GM19351 (cell line): ENCODE measurements at regions not wholly inside any gene's neighbourhood (a gene's known extent, or its start where the extent isn't known, plus 50 kb on each side); places are given as distances from the start of the nearest gene placed in this dataset.

ENCODE experiments used
- ATAC-seq: cut with Tn5 transposase; IDR thresholded peaks from one replicate; pipeline ENCODE4 v1.9.1; 2021; ENCODE audit warnings: mild to moderate bottlenecking, moderate library complexity; ENCODE audit not compliant: unreplicated experiment

DNA sequence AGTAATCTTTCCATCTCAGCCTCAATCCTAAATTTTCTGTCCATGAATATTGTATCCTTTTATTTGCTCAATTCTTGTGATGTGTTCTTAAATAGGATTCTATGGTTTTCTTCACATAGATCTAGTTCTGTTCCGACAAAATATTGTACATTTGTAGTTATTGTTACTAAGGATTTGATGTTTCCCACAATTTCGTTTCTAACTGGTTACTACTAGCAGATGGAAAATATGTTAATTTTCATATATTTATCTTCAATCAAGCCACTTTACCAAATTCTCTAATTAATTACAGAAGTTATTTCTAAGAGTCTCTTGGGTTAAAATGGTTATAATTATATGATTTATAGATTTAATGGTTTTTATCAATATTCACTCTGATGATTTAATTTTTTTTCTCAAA is 60.3 kb downstream of the SEC61B start:
- ATAC-seq: no peak

DNA sequence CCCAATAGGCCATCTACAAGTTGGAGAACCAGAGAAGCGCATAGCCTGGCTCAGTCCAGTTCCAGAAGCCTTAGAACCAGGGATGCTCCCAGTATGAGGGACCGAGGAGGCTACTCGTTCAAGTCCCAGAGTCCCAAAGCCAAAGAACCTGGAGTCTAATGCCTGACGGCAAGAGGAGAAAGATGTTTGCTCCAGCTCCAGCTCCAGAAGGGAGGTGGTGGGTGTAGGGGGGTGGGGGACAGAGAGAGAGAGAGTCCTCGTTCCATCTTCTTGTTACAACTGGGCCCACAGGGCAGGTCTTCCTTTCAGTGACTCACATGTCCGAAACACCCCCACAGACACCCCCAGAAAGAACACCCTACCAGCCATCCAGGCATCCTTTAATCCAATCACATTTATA is 63.9 kb downstream of the SEC61B start:
- no peak for ATAC-seq

DNA sequence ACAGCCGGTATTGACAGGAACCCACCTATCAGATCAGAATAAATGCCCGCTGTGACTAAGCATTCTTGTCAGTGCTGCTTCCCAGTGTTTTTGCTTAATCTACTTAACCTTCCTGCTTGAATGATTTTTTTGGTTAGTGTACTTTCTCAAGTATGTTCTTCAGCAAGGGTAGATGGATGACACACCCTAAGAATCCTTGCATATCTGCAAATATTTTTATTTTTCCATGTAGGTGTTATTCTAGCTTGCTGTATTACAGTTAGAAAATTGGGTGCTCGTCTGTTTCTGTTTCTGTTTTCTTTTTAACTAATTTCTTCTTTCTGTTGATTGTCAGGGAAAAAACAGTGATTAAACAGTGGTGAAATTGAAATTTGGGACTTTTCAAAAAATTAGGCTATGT is 64.5 kb downstream of the SEC61B start:
- ATAC-seq: no peak

DNA sequence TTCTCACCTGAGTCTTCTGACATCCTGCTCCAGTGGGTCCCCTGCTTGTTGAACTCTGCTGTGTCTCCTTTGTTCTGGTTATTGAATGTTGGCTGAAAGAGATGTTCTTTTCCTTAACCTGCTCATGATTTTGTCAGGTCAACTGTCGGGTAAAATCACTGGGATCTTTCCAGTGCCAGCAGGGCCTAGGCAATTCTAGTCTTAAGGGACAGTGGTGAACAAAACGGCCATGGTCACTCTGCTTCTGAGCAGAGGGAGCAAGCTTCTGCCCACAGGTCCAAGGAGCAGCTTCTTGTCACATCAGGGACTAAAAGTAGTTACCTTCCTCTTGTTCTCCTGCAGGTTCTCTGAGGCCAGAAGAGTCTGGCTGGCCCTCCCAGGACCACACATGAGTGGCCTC is 65.6 kb downstream of the SEC61B start:
- no peak for ATAC-seq

DNA sequence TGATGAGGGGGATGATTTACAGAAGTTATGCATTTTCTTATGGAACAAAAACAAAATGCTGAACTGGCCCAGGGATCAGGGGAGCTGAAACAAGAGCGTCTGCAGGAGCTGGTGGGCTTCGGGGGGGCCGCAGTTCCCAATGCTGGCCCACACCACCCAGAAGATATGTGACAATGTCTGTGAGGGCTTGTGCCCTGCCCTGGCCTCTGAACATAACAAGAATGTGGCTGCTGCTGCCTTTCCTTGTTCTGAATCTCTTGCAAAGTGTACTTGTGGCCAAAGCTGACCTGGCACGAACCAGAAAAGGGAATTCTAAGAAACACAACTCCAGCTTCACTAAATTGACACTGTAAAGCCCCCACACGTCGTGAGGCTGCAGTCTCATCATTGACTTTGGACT is 66.7 kb downstream of the SEC61B start:
- no peak for ATAC-seq

DNA sequence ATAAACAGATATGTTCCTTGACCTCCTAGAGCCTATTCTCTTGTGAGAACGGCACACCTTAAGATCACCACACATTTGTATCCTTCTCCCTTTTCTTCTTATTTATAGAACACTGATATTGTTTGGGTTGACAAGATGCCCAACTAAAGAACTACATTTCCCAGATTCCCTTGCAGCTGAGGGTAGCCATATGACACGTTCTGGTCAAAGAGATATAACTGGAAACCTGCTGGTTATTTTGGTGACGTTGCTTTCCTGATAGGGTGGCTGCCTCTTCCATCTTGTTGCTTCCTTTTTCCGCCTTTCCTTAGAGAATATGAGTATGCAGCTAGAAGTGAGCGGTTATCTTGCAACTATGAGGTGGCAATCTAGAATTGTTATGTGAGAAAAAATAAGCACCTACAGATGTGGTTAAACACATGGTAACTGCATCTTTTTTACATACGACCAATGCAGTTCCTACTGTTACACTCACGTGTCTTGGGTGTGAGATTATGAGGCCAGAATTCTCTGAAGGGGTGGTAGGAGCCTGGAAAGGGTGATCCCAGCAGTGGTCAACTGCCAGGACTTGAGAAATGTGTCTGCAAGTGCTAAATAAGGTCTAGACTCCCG is 72.9 kb downstream of the SEC61B start:
- ATAC-seq: no peak

DNA sequence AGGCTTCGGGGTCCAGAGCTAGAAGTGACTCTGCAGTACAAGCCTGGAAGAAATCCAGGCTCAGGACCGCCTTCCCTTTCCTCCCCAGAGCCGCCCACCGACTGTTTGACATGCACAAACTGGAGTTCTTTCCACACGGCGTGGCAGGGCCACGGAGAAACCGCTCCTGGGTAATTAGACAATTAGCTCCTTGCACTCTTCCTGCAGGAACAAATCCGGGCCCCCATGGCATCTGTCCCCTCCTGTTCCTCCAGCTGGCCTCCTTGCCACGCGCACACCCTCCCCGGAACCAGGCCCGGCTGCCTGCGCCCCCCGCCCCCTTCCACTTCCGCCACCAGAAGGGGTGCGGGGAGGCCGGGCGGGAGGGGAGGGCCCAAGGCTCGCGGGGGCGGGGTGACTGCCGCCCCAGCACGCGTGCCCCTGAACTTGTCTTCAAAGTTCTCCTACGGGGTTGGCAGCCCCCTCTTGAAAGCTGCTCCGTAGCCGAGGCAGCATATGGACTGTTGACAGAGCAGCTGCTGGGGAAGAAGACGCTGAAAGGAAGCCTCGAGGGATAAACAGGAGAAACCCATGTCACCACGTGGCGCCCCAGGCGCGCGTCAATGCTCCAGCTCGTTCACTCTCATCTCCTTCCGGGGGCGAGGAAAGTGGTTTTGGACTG is 74.3 kb downstream of the SEC61B start:
- ATAC-seq: no peak

DNA sequence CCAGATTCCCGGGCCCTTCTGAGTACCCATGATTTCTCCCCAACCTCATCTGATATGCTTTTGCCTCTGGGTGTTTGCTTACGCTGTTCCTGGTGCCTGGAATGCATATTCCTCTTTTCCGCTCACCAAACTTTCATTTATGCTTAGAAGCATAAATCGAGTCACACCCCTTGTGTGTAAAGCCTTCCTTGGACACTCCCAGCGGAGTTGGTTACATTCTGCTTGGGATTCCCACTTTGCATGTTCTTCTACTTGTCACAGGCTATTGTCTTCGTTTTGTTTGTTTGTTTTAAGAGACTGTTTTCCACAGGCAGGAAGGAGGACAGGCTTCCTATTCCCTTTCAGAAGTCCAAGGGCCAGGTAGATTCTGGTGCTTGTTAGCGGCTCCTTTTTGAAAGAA is 76.5 kb downstream of the SEC61B start:
- no peak for ATAC-seq

DNA sequence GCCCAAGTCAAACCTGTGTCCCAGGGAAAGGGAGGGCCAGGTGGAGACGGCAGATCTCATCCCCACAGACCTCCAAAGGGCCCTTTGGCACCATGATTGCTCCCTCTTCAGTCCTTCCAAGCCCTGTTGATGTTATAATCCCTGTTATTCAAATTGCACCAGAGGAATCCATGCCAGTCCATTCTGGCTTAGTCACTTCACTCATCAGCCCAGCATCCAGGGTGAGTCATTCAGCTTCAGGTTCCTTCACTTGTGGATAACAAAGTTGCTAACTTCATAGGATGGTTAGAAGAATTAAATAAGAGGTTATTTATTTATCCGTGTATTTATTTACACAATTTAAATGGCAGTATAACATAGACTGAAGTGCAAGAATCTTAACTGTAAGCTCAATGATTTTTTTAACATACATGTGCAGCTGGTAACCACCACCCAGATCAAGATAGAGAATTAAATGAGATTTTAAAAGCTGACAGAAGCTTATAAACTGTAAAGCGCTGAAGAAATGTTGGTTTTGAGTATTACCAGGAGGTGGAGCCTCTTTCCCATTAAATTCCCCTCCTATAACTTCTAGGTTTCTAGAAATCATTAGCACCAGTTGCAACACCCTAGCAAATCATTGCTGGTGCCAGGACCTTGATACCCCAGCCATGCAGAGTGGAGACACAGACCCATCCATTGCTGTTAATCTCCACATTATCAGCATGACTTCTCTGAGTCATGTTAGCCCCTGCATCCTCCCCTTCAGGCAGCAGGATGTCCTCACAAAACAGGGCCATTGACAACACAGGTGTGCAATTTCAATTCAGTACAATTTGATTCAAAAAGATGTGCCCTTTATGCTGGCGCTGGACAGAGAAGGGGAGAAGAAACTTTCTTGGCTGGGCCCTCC is 77.4 kb downstream of the SEC61B start:
- no peak for ATAC-seq

DNA sequence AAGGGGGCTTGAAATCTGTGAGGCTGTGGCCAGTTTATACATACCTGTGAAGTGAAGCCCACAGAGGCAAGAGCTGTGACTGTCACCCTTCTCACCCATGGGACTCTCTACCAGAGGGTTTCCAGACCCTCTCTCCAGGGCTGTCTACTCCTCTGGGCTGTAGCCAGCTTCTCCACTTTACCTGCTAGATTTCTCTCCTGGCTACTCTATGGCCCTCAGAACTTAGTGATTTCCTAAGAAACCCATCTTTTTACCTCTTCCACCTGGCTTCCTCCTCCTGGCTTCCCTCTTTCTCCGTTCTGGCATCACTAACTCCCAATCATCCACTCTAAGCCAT is 78.0 kb downstream of the SEC61B start:
- ATAC-seq: no peak

DNA sequence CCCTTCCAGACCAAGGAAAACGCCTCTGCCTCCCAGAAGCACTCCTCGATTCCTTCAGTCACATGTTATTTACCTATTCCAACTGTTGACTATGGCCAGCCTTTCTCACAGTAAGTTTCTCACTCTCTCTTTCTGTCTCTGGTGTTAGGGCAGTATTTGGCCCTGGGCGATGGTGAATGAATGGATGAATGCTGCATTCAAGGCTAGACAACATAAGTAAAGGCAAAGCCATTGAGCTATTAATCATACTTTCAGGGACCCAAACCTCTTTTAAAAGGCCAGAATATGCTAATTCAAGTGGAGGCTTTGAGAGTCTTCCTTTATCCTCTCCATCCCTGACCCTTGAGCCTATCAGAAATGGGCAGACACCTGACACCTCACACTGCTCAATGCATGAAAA is 78.5 kb downstream of the SEC61B start:
- no peak for ATAC-seq

DNA sequence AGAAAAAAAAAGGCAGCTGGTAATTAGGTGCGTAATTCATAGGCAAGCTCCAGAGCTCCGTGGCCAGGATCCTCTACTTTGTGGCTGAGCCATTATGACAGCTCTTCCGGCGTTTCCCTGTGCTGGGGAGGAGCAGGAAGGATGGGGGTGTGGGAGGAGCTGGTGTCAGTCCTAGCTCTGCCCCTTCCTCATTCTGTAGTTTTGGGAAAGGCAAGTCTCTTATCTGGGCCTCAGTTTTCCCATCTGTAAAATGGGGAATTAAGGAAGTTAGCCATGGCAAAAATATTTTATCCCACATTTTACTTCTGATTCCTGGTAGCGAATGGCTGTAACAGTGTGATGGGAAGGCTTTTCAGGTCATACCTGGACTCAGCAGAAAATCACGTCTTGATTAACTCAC is 81.1 kb downstream of the SEC61B start:
- no peak for ATAC-seq

DNA sequence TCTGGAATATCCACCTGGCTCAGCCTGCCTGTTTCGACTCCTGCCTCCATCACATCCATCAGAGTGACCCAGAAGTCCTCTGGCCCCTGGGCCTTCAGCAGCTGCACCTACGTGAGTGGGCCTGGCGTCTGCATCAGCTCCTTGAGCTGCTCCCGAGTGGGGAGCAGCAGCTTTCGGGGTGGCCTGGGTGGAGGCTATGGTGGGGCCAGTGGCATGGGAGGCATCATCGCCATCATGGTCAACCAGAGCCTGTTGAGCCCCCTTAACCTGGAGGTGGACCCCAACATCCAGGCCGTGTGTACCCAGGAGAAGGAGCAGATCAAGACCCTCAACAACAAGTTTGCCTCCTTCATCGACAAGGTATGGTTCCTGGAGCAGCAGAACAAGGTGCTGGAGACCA is 83.0 kb downstream of the SEC61B start:
- ATAC-seq: no peak

DNA sequence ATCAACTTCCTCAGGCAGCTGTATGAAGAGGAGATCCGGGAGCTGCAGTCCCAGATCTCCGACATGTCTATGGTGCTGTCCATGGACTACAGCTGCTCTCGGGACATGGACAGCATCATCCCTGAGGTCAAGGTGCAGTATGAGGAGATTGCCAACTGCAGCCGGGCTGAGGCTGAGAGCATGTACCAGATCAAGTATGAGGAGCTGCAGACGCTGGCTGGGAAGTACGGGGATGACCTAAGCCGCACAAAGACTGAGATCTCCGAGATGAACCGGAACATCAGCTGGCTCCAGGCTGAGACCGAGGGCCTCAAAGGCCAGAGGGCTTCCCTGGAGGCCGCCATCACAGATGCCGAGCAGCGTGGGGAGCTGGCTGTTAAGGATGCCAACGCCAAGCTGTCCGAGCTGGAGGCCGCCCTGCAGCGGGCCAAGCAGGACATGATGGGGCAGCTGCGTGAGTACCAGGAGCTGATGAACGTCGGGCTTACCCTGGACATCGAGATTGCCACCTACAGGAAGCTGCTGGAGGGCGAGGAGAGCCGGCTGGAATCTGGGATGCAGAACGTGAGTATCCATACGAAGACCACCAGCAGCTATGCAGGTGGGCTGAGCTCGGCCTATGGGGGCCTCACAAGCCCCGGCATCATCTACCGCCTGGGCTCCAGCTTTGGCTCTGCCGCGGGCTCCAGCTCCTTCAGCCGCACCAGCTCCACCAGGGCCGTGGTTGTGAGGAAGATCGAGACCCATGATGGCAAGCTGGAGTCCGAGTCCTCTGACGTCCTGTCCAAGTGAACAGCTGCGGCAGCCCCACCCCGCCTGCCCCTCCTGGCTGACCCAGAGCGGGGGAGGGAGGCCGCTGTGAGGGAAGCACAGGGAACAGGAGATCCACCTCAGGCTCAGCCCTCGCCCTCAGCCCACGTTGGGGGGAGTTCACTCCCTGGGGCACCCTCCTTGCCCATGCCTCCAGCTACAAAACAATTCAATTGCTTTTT is 84.0 kb downstream of the SEC61B start:
- ATAC-seq: no peak

DNA sequence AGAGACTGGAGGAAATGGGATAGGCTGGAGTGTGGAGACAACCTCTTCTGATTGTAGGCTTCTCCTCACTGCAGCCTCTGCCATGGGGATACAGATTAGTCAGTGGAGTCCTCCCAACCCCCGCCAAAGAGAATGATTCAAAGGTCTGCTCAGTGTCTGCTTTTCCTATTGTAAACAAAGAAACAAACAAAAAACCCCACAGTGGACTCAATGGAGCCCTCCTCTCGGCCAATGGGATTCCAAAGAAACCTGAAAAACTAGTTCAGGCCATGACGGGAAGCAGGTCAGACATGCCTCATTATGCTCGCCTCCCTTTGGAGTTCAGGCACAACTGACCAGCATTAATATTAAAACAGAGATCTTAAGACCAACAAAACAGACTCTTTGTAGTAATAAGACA is 85.8 kb downstream of the SEC61B start:
- ATAC-seq: no peak

DNA sequence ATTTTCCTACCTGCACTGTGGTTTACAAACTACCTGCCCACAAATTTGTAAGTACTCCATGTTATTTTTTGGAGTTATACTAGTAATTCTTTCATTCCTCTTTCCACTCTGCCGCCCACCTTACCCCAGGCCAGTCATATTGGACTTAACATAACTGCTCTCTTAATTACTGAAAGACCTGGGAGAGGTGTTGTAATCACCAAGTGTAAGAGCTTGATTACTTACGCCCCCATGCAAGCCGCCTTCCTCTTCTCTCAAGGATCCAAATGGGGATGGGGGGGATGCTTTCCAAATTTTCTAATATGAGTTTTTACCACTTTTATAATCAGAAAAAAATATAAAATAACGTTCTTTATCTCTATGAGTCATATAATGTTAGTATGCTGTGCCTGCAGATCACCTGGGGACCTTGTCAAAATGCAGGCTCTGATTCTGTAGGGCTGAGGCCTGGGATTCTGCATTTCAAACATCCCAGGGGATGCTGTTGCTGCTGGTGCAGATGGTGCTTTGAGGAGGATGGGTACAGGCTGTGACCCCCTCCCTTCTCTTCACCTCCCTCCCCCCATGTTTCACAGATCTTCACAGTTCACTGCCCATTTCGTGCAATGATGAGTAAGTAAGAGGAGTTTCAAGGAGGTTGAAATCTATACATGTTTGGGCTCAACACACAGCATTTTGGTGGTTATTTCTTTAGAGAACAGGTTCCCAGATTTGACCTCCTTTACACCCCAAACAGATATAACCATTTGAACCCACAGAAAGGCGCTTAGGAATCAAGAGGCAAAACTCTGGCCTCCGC is 87.3 kb downstream of the SEC61B start:
- ATAC-seq: no peak

DNA sequence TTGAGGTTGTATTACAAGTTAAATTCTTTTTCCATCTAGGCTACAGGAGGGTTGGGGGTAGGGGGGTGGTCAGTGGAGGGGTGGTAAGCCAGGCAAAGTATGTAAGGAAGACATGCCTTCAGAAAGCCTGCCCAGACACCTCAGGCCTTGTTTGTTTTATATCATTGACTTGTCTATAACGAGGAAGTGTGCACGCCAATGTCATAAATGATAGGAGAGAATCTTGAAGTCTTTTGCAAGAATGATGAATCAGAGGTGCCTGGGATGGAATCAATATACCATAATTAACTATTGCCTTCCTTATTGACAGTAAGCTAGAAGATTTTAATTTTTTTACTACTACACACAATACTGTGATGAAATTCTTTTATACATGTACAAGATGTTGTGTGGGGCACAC is 90.7 kb downstream of the SEC61B start:
- no peak for ATAC-seq

DNA sequence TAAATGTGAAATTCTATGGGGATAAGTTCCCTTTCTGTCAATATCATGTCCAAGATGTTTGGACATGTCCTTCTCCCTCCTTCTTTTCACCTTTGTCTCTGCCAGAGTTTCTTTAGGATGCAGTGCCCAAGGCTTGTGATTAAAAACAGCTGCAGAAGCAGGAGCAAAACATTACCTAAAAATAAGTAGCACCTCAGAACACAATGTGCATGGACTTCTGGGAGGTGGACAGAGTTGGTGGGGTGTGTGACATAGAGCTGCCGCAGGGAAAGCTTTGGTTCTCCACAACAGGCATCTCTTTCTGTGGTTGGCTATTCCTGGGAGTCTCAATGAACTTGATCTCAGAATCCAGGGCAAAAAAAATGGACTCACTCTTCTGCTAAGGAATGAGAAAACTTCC is 97.0 kb downstream of the SEC61B start:
- no peak for ATAC-seq

DNA sequence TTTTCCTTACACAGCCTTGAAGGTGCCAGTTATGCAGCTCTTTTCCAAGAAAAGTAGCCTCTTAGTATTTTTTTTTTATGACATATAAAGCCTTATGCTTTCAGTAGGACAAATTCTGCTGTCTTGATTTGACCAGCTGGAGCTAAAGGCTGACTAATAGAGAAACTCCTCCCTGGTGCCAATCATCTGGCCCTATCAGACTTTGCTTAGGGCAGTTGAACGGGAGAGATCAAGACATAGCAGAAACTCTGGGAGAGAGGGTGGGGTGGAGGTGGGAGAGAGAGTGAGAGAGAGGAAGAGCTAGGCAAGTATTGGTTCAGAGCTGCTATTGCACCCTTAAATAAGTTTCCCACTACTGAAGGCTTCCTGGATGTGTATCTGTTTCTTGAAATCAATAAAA is 100.2 kb downstream of the SEC61B start:
- ATAC-seq: no peak
